ENCODE measurements at regions not wholly inside any gene's neighbourhood (a gene's known extent, or its start where the extent isn't known, plus 50 kb on each side); places are given as distances from the start of the nearest gene placed in this dataset.

DNA sequence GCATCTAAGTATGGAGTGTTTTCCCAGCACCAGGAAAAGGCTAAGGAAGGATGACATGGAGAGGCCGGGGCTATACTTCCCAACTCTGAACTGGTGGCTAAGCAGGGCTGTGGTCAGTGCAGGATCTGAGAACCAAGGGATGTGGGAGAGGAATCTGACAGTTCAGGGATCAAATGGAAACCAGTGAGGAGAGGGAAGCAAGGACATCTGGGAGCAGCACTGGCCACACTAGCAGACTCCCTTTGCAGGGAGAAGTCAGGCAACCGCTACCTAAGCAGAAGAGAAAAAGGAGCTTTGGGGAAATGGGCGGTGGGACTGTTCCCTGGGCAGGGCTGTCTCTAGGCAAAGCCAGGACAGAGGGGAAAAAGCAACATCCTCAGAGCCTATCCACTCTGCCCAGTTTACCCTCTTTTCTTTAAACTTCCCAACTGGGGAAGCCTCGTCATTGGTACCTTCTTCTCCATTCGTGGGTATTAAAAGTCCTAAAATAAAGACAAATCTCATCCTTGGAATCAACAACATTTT is 105.8 kb upstream of the MEIS1 start:
- dilution Hi-C loops (cut with HindIII; ENCODE audit: low sequenced_read_pairs, unreplicated experiment) (no loop called here), intact Hi-C loops (cut with micrococcal nuclease) (no loop called here), in situ Hi-C loops (cut with MboI; ENCODE audit: low sequenced_read_pairs) (no loop called here)
- Histone ChIP-seq H4K8ac (ENCODE audit: low read depth in 2 of 2, low read length in 2 of 2) (no peak overlapping the region), H3K9me3 (ENCODE audit: control insufficient read depth, insufficient read depth, low read length) (no peaks in the 10 kb centered on the region), H3K9ac (ENCODE audit: low read depth, low read length) (no peak overlapping the region), H3K9me1 (ENCODE audit: insufficient read depth, low read length) (no peaks in the 10 kb centered on the region), H3K79me1 (ENCODE audit: low read depth in 1 of 2, low read length in 2 of 2) (no peaks in the 10 kb centered on the region), H3K4ac (ENCODE audit: low read depth, low read length) (no peak overlapping the region), H2AK9ac (replicated peaks; ENCODE audit: low read depth, low read length, poor library complexity) (no peak overlapping the region), H3K36me3 (ENCODE audit: control insufficient read depth, insufficient read depth, low read length) (no peaks in the 10 kb centered on the region), H3K4me2 (ENCODE audit: low read depth, low read length) (no peak overlapping the region), H2AK5ac (ENCODE audit: low read depth, low read length) (no peak overlapping the region), H3K56ac (ENCODE audit: extremely low read depth, insufficient read depth, low read length) (no peak overlapping the region), H3K14ac (replicated peaks; ENCODE audit: low read depth, low read length) (no peak overlapping the region), H3K27me3 (ENCODE audit: control insufficient read depth, insufficient read depth, low read length) (peaks cover 10% of the 10 kb centered on the region), H3K4me3 (ENCODE audit: insufficient read depth, low read depth, low read length) (no peak overlapping the region), H3K18ac (ENCODE audit: low read depth, low read length) (no peak overlapping the region), H2BK15ac (ENCODE audit: low read depth, low read length) (no peak overlapping the region), H3K23ac (ENCODE audit: low read depth, low read length) (no peak overlapping the region), H2AFZ (replicated peaks; ENCODE audit: low read length, poor library complexity) (no peak overlapping the region), H4K91ac (ENCODE audit: insufficient read depth, low read depth, low read length) (no peak overlapping the region), H3K4me1 (ENCODE audit: control insufficient read depth, insufficient read depth, low read length) (no peaks in the 10 kb centered on the region), H4K5ac (ENCODE audit: low read depth, low read length) (no peak overlapping the region), H2BK20ac (ENCODE audit: low read depth, low read length) (no peak overlapping the region), H4K20me1 (ENCODE audit: insufficient read depth, low read length) (no peaks in the 10 kb centered on the region), H2BK120ac (ENCODE audit: low read depth, low read length) (no peak overlapping the region), H2BK5ac (ENCODE audit: low read depth, low read length, poor library complexity, severe bottlenecking) (no peak overlapping the region), H3K27ac (ENCODE audit: insufficient read depth, low read length) (no peak overlapping the region)
- ATAC-seq (ENCODE audit: low read depth), result no peak
- CTCF ChIA-PET, result no interaction called here
- no TSS peak for BruUV-seq (replicated peaks)
- DNase-seq, result no peak
- WGBS, 2 experiments (ENCODE audit: extremely low coverage in 2 of 2, insufficient read length in 1 of 2), result no CpG with 5 or more reads among the region's 5 CpGs
- POLR2A ChIA-PET (ENCODE audit: unreplicated experiment), result no interaction called here
- TF ChIP-seq SMC3 (IDR thresholded peaks at IDR 0.05; ENCODE audit: low read depth, low read length) (no peak), BHLHE40 (IDR thresholded peaks at IDR 0.05; ENCODE audit: low read depth, low read length) (no peak), NFE2L2 (IDR thresholded peaks at IDR 0.05; ENCODE audit: low read depth, low read length) (no peak), MXI1 (IDR thresholded peaks at IDR 0.05; ENCODE audit: borderline replicate concordance, low read depth, low read length) (no peak), MAFK (IDR thresholded peaks at IDR 0.05; ENCODE audit: low read depth, low read length) (no peak), RCOR1 (IDR thresholded peaks at IDR 0.05; ENCODE audit: insufficient replicate concordance, low read length) (no peak), RFX5 (IDR thresholded peaks at IDR 0.05; ENCODE audit: low read depth, low read length) (no peak), MAZ (IDR thresholded peaks at IDR 0.05; ENCODE audit: borderline replicate concordance, low read depth, low read length) (no peak), POLR2A (IDR thresholded peaks at IDR 0.05; ENCODE audit: low read depth, low read length) (no peak), FOS (IDR thresholded peaks at IDR 0.05; ENCODE audit: low read depth, low read length) (no peak), CEBPB (IDR thresholded peaks at IDR 0.05; ENCODE audit: low read depth, low read length) (no peak), CHD1 (IDR thresholded peaks at IDR 0.05; ENCODE audit: low read depth, low read length) (no peak), RAD21 (IDR thresholded peaks at IDR 0.05; ENCODE audit: low read length) (no peak)
- TF ChIP-seq, protein P1, sequence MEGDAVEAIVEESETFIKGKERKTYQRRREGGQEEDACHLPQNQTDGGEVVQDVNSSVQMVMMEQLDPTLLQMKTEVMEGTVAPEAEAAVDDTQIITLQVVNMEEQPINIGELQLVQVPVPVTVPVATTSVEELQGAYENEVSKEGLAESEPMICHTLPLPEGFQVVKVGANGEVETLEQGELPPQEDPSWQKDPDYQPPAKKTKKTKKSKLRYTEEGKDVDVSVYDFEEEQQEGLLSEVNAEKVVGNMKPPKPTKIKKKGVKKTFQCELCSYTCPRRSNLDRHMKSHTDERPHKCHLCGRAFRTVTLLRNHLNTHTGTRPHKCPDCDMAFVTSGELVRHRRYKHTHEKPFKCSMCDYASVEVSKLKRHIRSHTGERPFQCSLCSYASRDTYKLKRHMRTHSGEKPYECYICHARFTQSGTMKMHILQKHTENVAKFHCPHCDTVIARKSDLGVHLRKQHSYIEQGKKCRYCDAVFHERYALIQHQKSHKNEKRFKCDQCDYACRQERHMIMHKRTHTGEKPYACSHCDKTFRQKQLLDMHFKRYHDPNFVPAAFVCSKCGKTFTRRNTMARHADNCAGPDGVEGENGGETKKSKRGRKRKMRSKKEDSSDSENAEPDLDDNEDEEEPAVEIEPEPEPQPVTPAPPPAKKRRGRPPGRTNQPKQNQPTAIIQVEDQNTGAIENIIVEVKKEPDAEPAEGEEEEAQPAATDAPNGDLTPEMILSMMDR (conservative IDR thresholded peaks at IDR 0.05; ENCODE audit: low read depth, low read length), result no peak
- TF ChIP-seq, protein P2, sequence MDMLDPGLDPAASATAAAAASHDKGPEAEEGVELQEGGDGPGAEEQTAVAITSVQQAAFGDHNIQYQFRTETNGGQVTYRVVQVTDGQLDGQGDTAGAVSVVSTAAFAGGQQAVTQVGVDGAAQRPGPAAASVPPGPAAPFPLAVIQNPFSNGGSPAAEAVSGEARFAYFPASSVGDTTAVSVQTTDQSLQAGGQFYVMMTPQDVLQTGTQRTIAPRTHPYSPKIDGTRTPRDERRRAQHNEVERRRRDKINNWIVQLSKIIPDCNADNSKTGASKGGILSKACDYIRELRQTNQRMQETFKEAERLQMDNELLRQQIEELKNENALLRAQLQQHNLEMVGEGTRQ (IDR thresholded peaks at IDR 0.05; ENCODE audit: low read depth, low read length), result no peak
- TF ChIP-seq, protein P3, sequence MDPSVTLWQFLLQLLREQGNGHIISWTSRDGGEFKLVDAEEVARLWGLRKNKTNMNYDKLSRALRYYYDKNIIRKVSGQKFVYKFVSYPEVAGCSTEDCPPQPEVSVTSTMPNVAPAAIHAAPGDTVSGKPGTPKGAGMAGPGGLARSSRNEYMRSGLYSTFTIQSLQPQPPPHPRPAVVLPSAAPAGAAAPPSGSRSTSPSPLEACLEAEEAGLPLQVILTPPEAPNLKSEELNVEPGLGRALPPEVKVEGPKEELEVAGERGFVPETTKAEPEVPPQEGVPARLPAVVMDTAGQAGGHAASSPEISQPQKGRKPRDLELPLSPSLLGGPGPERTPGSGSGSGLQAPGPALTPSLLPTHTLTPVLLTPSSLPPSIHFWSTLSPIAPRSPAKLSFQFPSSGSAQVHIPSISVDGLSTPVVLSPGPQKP (IDR thresholded peaks at IDR 0.05; ENCODE audit: borderline replicate concordance, low read depth, low read length), result no peak

Data from IMR-90 (cell line).